HuH-7.5 (cell line): ENCODE measurements at regions not wholly inside any gene's neighbourhood (a gene's known extent, or its start where the extent isn't known, plus 50 kb on each side); places are given as distances from the start of the nearest gene placed in this dataset.
A peak's percentile ranks its signal among the peaks of the same experiment; 100 is the strongest.

Experiments used
- DNase-seq: peaks from one replicate; pipeline ENCODE4 v3.0.0; 2011; ENCODE audit warnings: low spot score

- no peak for DNase-seq
Measured at GRCh38 chr4:26140150-26140898, 180.5 kb upstream of the RBPJ start.

- DNase-seq = no peak
Measured at GRCh38 chr4:26141051-26141721, 179.6 kb upstream of the RBPJ start.

DNA sequence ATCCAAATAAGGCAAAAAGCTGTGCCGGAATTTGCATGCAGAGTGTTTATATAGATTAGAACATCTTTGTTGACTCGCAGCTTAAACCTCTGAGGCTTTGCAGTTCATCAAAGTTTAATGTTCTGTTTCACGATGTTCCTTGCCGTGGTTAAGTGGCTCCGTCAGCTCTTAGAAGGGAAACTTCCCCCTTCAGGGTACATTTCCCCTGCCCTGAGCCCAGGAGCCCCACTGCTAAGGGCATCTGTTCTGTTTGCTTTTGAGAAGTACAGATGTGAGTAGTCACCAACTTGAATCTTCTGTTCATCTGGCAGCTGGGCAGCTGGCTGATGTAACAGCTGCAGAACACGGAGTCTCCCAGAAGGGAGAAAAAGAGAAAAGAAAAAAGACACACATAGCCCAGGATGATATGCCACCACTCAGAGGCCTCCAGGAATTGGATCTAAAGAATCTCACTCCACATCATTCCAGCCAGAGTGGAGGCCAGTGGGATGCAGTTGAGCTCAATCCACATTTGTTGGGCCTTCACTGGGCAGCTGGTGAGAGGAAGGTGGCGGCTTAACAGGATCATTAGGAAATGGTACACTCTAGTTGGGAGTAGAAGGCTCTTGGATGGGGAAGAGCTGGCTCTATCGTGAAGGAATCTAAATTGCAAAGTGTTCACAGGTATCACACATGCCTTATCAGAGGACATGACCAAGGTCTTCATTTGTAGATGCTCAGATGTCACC, 178.7 kb upstream of the RBPJ start:
- no peak for DNase-seq

GRCh38 chr4:26144526-26145155, 176.2 kb upstream of the RBPJ start:
- no peak for DNase-seq

- peak; percentile 61 for DNase-seq
Measured at GRCh38 chr4:26145212-26145611, 175.6 kb upstream of the RBPJ start.

GRCh38 chr4:26148927-26149326, 171.9 kb upstream of the RBPJ start:
- DNase-seq = no peak

DNA sequence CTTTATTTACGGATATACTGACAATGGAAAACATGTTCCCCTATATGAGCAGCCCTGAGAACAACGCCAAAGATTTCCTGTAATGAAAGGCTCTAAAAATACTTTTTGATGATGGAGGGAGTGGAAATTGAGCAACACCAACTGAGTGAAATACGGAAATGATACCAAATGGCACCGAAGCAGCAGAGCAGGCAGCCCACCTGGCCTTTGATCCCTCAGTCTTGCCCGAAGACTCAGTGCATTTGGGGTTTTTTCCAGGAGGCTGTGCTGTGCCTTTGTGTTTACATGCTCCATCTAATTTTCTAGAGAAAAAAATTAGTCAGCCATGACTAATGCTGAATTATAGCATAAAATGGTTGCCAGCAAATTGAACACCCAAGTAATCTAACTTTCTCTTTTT, 169.9 kb upstream of the RBPJ start:
- no peak for DNase-seq

DNA sequence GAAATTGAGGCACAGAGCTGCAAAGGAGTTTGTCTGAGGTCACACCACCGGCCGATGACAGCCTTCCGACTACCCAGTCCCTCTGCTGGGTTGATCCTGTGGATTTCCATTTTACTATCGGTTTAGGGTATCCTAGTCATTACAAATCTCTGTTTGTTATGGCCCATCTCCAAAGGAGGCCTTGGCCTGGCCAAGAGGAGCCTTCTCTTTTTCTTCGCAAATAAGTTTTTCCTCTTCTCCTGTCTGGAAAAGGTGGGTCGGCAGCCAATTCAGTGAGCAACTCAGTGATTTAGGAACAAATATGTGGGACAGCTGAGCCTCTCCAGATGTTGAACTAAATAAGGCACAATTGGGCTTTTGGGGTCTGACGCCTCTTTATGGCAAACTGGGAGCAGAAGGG, 169.2 kb upstream of the RBPJ start:
- no peak for DNase-seq

GRCh38 chr4:26152056-26152455, 168.8 kb upstream of the RBPJ start:
- DNase-seq = no peak

- no peak for DNase-seq
Measured at GRCh38 chr4:26157541-26157940, 163.3 kb upstream of the RBPJ start.

- DNase-seq = no peak
Measured at GRCh38 chr4:26160591-26160990, 160.2 kb upstream of the RBPJ start.

GRCh38 chr4:26161030-26161824, 159.6 kb upstream of the RBPJ start:
- no peak for DNase-seq

GRCh38 chr4:26162101-26162500, 158.7 kb upstream of the RBPJ start:
- DNase-seq = no peak

- no peak for DNase-seq
Measured at GRCh38 chr4:26163425-26164362, 157.1 kb upstream of the RBPJ start.

GRCh38 chr4:26171501-26171900, 149.3 kb upstream of the RBPJ start:
- no peak for DNase-seq

- DNase-seq = no peak
Measured at GRCh38 chr4:26171941-26172340, 148.9 kb upstream of the RBPJ start.

GRCh38 chr4:26173619-26174018, 147.2 kb upstream of the RBPJ start:
- no peak for DNase-seq

GRCh38 chr4:26174027-26174426, 146.8 kb upstream of the RBPJ start:
- DNase-seq = peak; percentile 58

DNA sequence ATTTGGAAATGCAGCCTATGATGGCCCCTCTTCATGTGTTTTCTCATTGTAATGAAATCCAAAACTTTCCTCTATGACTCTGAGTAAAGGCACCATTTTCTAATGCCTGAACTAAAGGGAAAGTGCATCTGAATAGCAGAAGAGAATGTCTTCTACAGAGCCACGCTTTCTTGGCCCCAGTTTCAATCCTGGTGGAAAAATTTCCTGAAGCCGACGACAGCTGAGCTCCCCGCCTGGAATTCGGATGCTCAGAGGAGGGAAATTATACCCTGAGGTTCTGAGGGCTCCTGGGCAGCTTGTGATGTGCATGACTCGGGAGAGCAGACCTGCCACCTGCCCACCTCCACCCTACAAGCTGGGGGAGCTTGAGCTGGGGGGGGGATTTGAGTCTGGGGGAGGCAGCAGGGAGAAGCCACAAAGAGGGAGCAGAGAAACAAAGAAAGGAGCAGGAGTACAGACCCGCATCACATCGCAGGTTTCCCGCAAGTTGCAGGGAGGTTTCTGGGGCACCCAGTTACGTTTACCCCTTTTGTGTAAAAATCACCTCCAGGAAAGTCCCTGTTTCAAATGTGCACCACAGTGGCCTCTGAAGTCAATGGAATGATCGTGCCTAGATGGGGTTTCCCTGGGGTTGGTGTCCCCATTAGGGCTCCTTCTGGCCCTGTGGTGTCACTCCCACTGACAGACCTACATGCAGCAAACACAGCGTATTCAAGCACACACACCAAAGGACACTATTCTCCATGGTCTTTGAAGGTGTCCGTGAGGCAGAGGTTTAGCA, 145.6 kb upstream of the RBPJ start:
- no peak for DNase-seq

GRCh38 chr4:26175905-26176470, 144.8 kb upstream of the RBPJ start:
- DNase-seq = no peak
